PFSK-1 (cell line): ENCODE measurements at regions not wholly inside any gene's neighbourhood (a gene's known extent, or its start where the extent isn't known, plus 50 kb on each side); places are given as distances from the start of the nearest gene placed in this dataset.

ENCODE experiments used
- FOXP2 ChIP-seq: optimal IDR thresholded peaks from 2 replicates; pipeline ENCODE3; 2011; ENCODE audit warnings: borderline replicate concordance, control low read depth, inconsistent platforms; ENCODE audit not compliant: insufficient read depth; ENCODE audit errors: extremely low read length, extremely low read depth
- POLR2AphosphoS5 ChIP-seq: IDR thresholded peaks from 2 replicates; pipeline ENCODE4 v1.6.1; 2012; ENCODE audit warnings: low read depth, mild to moderate bottlenecking, control low read depth, low read length, moderate library complexity
- SIN3A ChIP-seq: IDR thresholded peaks from 2 replicates; pipeline ENCODE4 v1.6.1; 2012; ENCODE audit warnings: mild to moderate bottlenecking, low read length, moderate library complexity, borderline replicate concordance; ENCODE audit not compliant: insufficient read depth
- TAF1 ChIP-seq: IDR thresholded peaks from 2 replicates; pipeline ENCODE4 v1.6.1; 2012; ENCODE audit warnings: low read length, control low read depth, borderline replicate concordance; ENCODE audit not compliant: insufficient read depth
- TF ChIP-seq, protein P1 (sequence below), 2 experiments: IDR thresholded peaks; 2 replicates each; pipeline versions ENCODE4 v1.6.1 to v1.8.0; 2011 to 2012; ENCODE audit warnings: low read depth in 2 of 2, low read length in 2 of 2, control low read depth in 1 of 2, inconsistent platforms in 1 of 2, mild to moderate bottlenecking in 1 of 2, moderate library complexity in 1 of 2; ENCODE audit not compliant: insufficient read depth in 1 of 2

- TF ChIP-seq POLR2AphosphoS5 (no peak), FOXP2 (no peak)
- TF ChIP-seq, protein P1, sequence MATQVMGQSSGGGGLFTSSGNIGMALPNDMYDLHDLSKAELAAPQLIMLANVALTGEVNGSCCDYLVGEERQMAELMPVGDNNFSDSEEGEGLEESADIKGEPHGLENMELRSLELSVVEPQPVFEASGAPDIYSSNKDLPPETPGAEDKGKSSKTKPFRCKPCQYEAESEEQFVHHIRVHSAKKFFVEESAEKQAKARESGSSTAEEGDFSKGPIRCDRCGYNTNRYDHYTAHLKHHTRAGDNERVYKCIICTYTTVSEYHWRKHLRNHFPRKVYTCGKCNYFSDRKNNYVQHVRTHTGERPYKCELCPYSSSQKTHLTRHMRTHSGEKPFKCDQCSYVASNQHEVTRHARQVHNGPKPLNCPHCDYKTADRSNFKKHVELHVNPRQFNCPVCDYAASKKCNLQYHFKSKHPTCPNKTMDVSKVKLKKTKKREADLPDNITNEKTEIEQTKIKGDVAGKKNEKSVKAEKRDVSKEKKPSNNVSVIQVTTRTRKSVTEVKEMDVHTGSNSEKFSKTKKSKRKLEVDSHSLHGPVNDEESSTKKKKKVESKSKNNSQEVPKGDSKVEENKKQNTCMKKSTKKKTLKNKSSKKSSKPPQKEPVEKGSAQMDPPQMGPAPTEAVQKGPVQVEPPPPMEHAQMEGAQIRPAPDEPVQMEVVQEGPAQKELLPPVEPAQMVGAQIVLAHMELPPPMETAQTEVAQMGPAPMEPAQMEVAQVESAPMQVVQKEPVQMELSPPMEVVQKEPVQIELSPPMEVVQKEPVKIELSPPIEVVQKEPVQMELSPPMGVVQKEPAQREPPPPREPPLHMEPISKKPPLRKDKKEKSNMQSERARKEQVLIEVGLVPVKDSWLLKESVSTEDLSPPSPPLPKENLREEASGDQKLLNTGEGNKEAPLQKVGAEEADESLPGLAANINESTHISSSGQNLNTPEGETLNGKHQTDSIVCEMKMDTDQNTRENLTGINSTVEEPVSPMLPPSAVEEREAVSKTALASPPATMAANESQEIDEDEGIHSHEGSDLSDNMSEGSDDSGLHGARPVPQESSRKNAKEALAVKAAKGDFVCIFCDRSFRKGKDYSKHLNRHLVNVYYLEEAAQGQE (IDR thresholded peaks at IDR 0.05; ENCODE audit: insufficient read depth in 1 of 2, low read depth in 2 of 2, low read length in 2 of 2), result no peak
Observed at GRCh38 chr1:189941922-189942321, 535.7 kb downstream of the BRINP3 start.

DNA sequence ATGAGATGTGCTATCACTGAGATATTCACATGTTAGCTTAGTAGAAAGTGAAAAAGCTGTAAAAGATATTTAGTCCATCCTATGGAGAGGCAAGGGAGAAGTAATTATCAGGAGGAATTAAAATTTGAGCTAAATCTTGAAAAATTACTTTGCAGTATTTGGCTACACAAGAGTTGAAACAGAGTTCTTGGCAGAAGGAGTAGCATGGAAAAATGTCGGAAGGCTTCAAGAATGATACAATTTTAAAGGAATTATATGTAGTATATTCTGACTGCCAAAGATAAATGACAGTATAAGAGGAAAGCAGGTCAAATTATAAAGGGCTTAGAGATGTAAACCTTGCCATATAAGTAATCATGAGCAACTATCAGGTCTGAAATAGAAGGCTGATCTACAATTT, 518.9 kb downstream of the BRINP3 start:
- TF ChIP-seq TAF1 (no peak), POLR2AphosphoS5 (no peak), SIN3A (no peak), FOXP2 (no peak)
- TF ChIP-seq, protein P1 (IDR thresholded peaks at IDR 0.05; ENCODE audit: insufficient read depth in 1 of 2, low read depth in 2 of 2, low read length in 2 of 2), result no peak

- TF ChIP-seq, protein P1 (IDR thresholded peaks at IDR 0.05; ENCODE audit: insufficient read depth in 1 of 2, low read depth in 2 of 2, low read length in 2 of 2), result no peak
- no peak for TF ChIP-seq FOXP2
- no peak for TF ChIP-seq SIN3A
- TF ChIP-seq TAF1, result no peak
- no peak for TF ChIP-seq POLR2AphosphoS5
Observed at GRCh38 chr1:189960769-189961168, 516.9 kb downstream of the BRINP3 start.

GRCh38 chr1:189962181-189962580, 515.5 kb downstream of the BRINP3 start:
- TF ChIP-seq FOXP2 (no peak), SIN3A (no peak), TAF1 (no peak), POLR2AphosphoS5 (no peak)
- TF ChIP-seq, protein P1 (IDR thresholded peaks at IDR 0.05; ENCODE audit: insufficient read depth in 1 of 2, low read depth in 2 of 2, low read length in 2 of 2), result no peak
